ENCODE measurements at regions not wholly inside any gene's neighbourhood (a gene's known extent, or its start where the extent isn't known, plus 50 kb on each side); places are given as distances from the start of the nearest gene placed in this dataset.
"Not testable (repeated sequence)": the region's sequence is repeated elsewhere in the genome, so short reads cannot be mapped to it uniquely, and the experiment has no call there.

DNA sequence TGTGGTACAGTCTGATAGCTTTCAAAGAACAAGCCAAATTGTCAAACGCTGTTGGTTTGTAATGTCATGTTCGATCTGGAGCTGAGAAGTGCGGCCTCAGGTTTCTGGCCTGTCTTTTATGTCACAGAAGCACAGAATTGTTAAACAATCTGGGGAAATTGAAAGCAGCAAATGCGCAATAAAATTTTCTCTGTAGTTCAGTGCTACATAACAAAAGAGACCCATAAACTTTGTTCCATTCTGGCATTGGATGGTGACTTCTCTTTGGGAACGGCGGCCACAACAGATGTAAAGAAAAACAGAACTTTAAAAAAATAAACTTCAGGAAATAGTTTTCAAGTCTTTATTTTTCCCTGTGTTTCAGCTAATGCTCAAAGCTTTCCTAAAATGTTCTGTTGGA is 106.9 kb downstream of the PRL start:
- DNase-seq (ENCODE audit: low spot score), result no peak

DNA sequence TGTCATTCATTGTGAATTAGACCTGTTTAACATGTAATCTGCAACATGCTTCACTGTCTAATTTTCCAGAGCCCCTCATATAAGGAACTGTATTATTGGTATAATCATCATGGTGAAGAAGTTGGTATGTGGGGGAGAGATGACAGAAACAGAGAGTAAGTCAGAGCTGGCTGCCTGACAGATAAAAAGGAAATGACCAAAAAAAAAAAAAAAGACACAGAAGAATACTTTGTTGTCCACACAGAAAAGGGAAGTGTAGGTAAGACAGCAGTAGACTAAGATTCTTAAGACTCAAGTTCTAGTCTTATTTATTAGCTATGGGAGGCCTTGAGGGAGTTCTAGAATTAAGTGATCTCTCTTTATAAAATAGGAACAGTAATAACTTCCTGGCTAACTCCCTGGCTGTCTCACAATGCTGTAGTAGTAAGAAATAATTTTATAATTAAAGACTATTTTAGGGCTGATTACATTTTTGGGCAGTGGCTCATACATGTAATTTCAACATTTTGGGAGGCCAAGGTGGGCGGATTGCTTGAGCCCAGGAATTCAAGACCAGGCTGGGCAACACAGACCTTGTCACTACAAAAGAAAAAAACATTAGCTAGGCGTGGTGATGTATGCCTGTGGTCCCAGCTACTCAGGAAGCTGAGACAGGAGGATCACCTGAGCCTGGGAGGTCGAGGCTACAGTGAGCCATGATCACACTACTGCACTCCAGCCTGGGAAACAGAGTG is 102.5 kb downstream of the PRL start:
- DNase-seq (ENCODE audit: low spot score), result no peak

DNA sequence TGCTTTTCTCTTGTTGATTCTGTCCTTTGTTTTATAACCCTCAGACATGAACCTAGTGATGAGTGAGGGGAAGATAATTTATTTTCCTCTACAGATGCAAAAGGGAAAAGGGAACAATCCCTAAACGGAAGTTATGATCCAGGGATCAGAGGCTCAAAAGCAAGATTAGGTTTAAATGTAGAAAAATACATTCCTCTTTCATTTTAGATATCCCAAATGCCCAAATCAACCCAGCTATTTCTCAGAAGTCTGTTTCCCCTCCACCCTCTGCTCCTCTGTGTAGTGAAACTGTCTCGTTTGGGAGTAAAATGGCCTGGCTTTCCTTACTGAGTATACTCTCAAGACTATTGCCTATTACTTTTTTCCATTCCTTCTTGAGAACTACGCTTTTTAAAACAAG is 97.1 kb downstream of the PRL start:
- DNase-seq (ENCODE audit: low spot score), result peak; percentile 74

- DNase-seq (ENCODE audit: low spot score), result no peak
Observed at GRCh38 chr6:22204153-22204552, 92.7 kb downstream of the PRL start.

GRCh38 chr6:22205266-22205665 is 91.6 kb downstream of the PRL start:
- no peak for DNase-seq (ENCODE audit: low spot score)

DNA sequence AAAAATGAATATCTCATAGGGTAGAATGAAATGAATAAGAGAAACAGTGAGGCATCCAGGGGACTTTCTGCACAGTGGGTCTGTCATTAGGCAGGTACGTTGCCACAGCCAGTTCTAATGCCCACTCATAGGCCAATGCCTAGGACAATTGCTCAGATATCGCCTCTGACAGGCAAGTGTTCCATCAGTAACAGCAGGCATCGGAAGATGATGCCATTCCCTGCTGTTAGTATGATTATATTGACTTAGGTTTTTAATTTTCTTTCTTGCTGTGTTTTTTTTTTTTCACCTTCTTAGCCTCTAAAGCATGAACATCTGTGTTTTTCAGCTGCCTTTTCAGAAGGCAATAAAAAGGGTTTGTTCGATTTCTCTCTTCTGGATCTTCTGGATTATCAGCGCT is 90.7 kb downstream of the PRL start:
- no peak for DNase-seq (ENCODE audit: low spot score)

DNA sequence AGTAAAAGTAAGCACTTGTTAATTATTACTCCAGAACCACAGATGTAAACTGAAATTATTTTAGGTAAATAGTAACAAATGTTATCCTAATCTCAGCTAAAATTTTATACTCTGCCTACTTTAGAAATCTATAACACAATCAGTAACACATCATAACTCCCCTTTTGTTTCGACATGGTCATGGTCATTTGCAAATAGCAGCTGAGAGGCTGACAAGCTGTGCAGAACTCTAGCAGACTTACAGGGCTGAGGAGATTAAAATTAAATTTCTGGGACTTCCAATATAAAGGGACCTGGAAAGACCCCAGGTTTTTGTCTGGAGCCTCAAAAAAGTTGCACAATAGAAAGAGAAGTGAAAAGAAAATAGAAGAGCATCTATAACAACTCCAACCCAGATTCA is 88.8 kb downstream of the PRL start:
- no peak for DNase-seq (ENCODE audit: low spot score)

GRCh38 chr6:22214314-22214713 is 82.5 kb downstream of the PRL start:
- DNase-seq (ENCODE audit: low spot score), result no peak

DNA sequence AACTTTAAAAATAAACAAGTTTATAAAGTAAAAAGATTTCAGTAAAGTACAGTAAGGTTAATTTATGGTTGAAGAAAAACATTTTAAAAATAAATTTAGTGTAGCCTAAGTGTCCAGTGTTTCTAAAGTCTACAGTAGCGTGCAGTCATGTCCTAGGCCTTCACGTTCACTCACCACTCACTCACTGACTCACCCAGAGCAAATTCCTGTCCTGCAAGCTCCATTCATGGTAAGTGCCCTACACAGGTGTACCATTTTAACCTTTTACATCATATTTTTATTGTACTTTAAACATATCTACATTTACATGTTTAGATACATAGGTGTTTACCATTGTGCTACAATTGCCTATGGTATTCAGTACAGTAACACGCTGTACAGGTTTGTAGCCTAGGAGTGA is 81.4 kb downstream of the PRL start:
- DNase-seq (ENCODE audit: low spot score), result not testable (repeated sequence)

DNA sequence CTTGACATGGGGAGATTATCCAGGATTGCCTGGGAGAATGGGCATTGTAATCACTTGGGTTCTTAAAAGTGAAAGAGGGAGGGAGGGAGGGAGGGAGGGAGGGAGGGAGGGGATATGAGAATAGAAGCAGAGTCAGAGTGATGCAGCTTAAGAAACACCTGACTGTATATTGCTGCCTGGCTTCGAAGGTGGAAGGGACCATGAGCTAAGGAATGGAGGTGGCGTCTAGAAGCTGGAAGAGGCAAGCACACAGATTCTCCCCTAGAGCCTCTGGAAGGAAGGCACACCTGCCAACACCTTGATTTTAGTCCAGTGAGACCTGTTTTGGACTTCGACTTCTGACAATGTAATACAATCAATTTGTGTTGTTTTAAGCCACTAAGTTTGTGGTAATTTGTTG is 78.4 kb downstream of the PRL start:
- DNase-seq (ENCODE audit: low spot score), result no peak

DNA sequence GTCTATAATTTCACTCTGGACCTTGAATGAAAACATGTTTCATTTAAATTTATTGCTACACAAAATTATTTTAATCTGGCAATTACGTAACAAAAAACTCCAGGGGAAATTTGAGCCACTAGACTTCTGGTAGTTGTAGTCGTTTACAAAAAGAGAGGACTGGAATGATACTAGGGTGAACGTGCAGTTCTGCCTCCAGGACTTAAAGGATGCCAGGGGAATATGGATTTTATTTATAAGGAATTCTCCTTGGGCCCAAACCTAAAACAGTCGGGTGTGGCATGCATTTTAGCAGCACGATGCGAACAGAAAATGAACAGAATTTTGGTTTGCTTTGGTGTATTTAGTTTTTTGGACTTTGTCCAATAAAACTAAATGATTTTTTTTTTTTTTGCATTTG is 76.9 kb downstream of the PRL start:
- no peak for DNase-seq (ENCODE audit: low spot score)

DNA sequence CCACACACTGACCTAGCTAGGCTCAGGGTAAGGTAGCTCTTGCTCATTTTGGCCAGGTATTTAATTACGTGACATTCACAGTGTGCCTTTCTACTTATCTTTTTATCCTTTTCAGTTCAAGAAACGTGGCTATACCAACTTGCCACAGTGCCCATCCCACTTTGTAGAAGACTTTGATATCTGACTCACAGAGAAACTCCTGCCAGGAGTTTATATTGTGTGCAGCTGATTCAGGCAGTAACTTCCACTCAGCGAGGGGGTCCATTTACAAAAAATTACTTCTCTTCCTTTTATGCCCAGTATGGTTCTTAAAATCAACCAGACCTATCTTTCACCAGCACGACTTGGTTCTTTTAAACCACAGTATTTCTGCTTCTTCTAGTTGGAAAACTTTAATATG is 75.6 kb downstream of the PRL start:
- DNase-seq (ENCODE audit: low spot score), result no peak

DNA sequence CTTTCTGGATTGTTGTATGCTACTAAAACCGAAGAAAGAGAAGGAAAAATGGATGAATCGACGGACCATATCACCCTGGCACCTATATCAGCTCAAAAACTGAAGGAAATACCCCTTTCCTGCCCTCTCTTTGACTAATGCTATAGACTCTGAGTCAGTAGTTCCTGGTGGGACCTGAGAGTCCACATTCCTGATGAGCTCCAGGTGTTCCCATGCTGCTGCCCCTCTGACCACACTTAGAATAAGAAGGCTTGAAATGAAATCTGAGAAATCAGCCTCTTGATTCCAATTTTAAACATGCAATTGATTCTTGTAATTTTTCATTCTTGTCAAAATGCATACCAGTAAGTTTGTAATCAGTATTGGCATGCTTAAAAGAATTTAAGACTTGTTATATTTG is 75.2 kb downstream of the PRL start:
- DNase-seq (ENCODE audit: low spot score), result no peak

- DNase-seq (ENCODE audit: low spot score), result no peak
Observed at GRCh38 chr6:22222469-22222868, 74.4 kb downstream of the PRL start.

DNA sequence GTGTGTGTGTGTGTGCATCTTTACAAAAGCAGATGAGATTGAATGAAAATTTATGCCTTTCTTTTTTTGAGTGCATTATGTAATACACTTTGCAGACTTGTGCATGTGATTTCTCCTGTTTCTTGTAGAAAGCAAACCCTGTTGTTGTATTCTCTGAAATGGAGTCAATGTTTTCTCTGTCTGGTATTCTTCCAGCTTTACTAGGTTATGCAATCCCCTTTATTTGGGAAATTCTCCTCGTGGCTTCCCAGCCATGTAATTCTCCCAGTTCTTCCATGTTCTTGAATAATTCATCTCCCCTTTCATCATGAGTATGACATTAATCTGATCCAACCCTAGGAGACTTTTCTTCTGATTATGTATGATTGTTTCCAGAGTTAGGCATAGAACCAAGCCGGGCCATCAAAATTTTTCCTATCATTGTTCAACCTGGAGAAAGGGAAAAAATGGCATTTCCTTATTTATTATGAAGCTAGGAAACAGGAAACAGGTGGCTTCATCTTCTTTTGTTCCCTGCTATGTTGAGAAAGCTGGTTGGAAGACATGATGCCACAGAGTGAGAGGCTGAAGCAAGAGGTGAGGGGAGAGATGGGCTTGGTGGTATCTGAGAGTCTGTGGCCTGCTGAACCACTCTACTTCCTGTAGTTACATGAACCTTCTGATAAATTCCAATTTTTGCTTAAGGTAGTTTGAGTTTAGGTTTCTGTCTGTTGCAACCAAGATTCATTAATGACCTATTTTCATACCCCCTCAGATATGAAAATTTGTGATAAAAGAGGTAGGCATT is 68.8 kb downstream of the PRL start:
- DNase-seq (ENCODE audit: low spot score), result no peak

DNA sequence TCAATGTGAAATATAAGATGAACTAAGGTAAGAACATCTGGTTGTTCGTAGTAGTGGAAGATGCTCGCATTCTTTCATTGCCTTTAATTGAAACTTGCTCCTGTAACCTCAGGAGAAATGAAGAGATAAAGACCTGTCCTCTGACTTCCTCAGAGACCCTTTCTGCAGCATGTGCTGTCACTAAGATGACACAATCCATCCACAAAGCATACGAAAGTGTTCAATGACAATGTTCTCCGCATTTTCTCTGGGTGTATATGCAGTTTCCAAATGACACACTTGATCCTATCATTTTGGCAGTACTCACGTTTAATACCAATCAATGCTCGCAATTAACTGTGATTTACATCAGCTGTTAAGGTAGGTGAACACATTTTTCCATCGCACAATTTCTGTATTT is 65.8 kb downstream of the PRL start:
- DNase-seq (ENCODE audit: low spot score), result no peak

GRCh38 chr6:22231616-22232015 is 65.2 kb downstream of the PRL start:
- DNase-seq (ENCODE audit: low spot score), result no peak

DNA sequence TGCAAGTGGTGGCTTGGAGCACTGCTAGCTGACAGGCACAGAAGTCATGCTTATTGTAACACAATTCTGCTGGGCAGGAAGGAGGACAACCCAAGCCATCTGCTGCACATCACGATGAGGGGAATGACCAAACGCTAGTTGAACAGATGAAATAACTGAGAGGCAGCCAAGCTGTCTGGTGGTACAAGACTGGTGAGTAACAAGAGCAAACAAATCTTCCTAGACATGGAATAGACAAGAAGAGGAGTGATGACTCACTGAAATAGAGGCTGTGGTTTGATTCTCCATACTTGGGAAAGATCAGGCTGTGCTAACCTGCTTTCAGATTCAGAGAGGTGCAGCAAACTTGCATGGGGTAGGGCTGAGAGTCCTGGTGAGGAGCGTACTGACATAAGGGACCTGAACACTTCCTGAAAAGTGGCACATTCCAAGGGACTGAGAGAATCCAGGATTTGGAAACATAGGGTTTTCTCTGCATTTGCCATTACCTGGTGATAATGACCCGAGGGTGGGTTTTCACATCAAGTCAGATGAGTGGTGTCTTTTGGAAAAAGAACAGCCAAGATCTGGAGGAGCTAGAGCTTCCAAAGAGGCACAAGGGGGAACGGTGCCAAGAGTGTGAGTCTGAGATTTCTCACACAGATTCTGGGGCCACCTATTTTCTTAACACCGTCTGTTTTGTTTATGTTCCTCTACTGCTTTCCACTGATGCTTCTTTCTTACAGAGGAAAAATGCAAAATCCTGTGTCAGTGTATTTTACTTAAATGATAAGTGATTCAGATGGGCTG is 60.0 kb downstream of the PRL start:
- no peak for DNase-seq (ENCODE audit: low spot score)

Data from umbilical cord (tissue), 1 donor.